B cell (primary cell): ENCODE measurements at regions not wholly inside any gene's neighbourhood (a gene's known extent, or its start where the extent isn't known, plus 50 kb on each side); places are given as distances from the start of the nearest gene placed in this dataset.

Experiments
- ATAC-seq: fragments of 200-7000 bp; cut with Tn5 transposase; one replicate; pipeline ENCODE4 v1.10.0; 2021; ENCODE audit warnings: low read depth, mild to moderate bottlenecking, moderate number of reproducible peaks, moderate library complexity
- CTCF ChIA-PET: fragments of 350-600 bp; sonication (Branson Sonifier 250); formaldehyde crosslinking; loops from one replicate; lab custom pipeline; 2021; ENCODE audit warnings: antibody characterized with exemption, inconsistent platforms; lab: Charles Lee
- POLR2A ChIA-PET: fragments of 350-600 bp; sonication (Branson Sonifier 250); formaldehyde crosslinking; loops from one replicate; lab custom pipeline; 2021; ENCODE audit warnings: antibody characterized with exemption; lab: Charles Lee
- DNase-seq: peaks from one replicate; pipeline ENCODE4 v3.0.0; 2013
- H2AFZ ChIP-seq: 2 replicates; pipeline ENCODE4 v1.6.1; 2012; ENCODE audit warnings: mild to moderate bottlenecking, low read depth, low read length; ENCODE audit not compliant: insufficient read depth, poor library complexity, severe bottlenecking
- H3K27ac ChIP-seq, 2 donors: 1 replicate in 1 of 2; 2 replicates in 1 of 2; pipeline ENCODE4 v1.5.1; 2012 to 2013; ENCODE audit warnings: low read length in 2 of 2, mild to moderate bottlenecking in 2 of 2, moderate library complexity in 1 of 2
- H3K27me3 ChIP-seq, 4 experiments: fragments of 200-600 bp in 1 of 4; sonication (generic) in 1 of 4; replicated peaks in 1 of 4; 1 replicate in 2 of 4; 2 replicates in 2 of 4; pipeline versions ENCODE4 v1.6.1 to v1.7.0; 2013 to 2016; ENCODE audit warnings: low read length in 3 of 4, mild to moderate bottlenecking in 2 of 4, mixed read lengths in 1 of 4, moderate library complexity in 1 of 4; ENCODE audit not compliant: insufficient read depth in 4 of 4, control insufficient read depth in 3 of 4; ENCODE audit errors: control extremely low read depth in 1 of 4
- H3K36me3 ChIP-seq, 2 experiments: replicated peaks in 1 of 2; 1 replicate in 1 of 2; 2 replicates in 1 of 2; pipeline versions ENCODE4 v1.6.1 to v1.7.1; 2013; ENCODE audit warnings: low read length in 1 of 2; ENCODE audit not compliant: insufficient read depth in 2 of 2, control insufficient read depth in 1 of 2; ENCODE audit errors: control extremely low read depth in 1 of 2, extremely low read depth in 1 of 2
- H3K4me1 ChIP-seq, 2 donors: fragments of 200-600 bp in 1 of 2; sonication (generic) in 1 of 2; 1 replicate in 1 of 2; 2 replicates in 1 of 2; pipeline versions ENCODE4 v1.5.1 to v1.6.1; 2013 to 2017; ENCODE audit warnings: low read length in 2 of 2; ENCODE audit not compliant: control insufficient read depth in 2 of 2, insufficient read depth in 2 of 2
- H3K4me2 ChIP-seq: replicated peaks from 2 replicates; pipeline ENCODE3; 2012; ENCODE audit warnings: mild to moderate bottlenecking, low read depth, low read length; ENCODE audit not compliant: poor library complexity, severe bottlenecking
- H3K4me3 ChIP-seq, 5 experiments: fragments of 200-600 bp in 1 of 5; sonication (generic) in 1 of 5; 1 replicate in 3 of 5; 2 replicates in 2 of 5; pipeline versions ENCODE4 v1.5.1 to v1.7.0; 2011 to 2016; ENCODE audit warnings: low read length in 4 of 5, mild to moderate bottlenecking in 4 of 5, low read depth in 2 of 5, control low read depth in 1 of 5, moderate library complexity in 1 of 5; ENCODE audit not compliant: insufficient read depth in 1 of 5; ENCODE audit errors: control extremely low read depth in 1 of 5, extremely low read depth in 1 of 5
- H3K79me2 ChIP-seq: fragments of 200-600 bp; sonication (generic); one replicate; pipeline ENCODE4 v1.6.0; 2016; ENCODE audit warnings: low read length; ENCODE audit not compliant: control insufficient read depth, insufficient read depth
- H3K9ac ChIP-seq: fragments of 200-600 bp; sonication (generic); 2 replicates; pipeline ENCODE4 v1.6.1; 2017; ENCODE audit warnings: mild to moderate bottlenecking, low read length, moderate library complexity
- H3K9me3 ChIP-seq, 3 donors: one replicate each; pipeline versions ENCODE4 v1.6.1 to v1.7.1; 2013; ENCODE audit warnings: low read length in 2 of 3; ENCODE audit not compliant: control insufficient read depth in 2 of 3, insufficient read depth in 1 of 3; ENCODE audit errors: control extremely low read depth in 1 of 3
- H4K20me1 ChIP-seq: 2 replicates; pipeline ENCODE4 v1.6.0; 2012; ENCODE audit warnings: mild to moderate bottlenecking, low read length; ENCODE audit not compliant: insufficient read depth, control insufficient read depth, poor library complexity, severe bottlenecking
- H3K27ac Mint-ChIP-seq: one replicate; pipeline ENCODE4 v1.8.0; 2021; ENCODE audit warnings: mixed read lengths
- H3K27me3 Mint-ChIP-seq: one replicate; pipeline ENCODE4 v1.8.0; 2021; ENCODE audit warnings: mixed read lengths
- H3K4me1 Mint-ChIP-seq: one replicate; pipeline ENCODE4 v1.8.0; 2021; ENCODE audit warnings: mixed read lengths
- H3K4me3 Mint-ChIP-seq: one replicate; pipeline ENCODE4 v1.8.0; 2021; ENCODE audit warnings: mixed read lengths
- H3K9me3 Mint-ChIP-seq: one replicate; pipeline ENCODE4 v1.8.0; 2022; ENCODE audit warnings: mixed read lengths; ENCODE audit not compliant: insufficient read depth
- EZH2 ChIP-seq: IDR thresholded peaks from 2 replicates; pipeline ENCODE4 v1.6.1; 2012; ENCODE audit warnings: borderline replicate concordance, low read depth, mild to moderate bottlenecking, moderate library complexity, low read length; ENCODE audit not compliant: insufficient read depth, poor library complexity, severe bottlenecking
- WGBS: methylation state at CpG from one replicate; pipeline ENCODE4 v1.1.5; 2013; ENCODE audit warnings: missing lambda C conversion rate; ENCODE audit not compliant: insufficient coverage; 5-methylcytosine and 5-hydroxymethylcytosine counted together
- intact Hi-C: fragments of 100-400 bp; cut with micrococcal nuclease; formaldehyde crosslinking; loops from one replicate; pipeline ENCODE4 v1.10.0; 2022
- TF ChIP-seq, protein P1 (sequence below): fragments of 200-600 bp; IDR thresholded peaks from one replicate; pipeline ENCODE4 v1.8.0; 2022; ENCODE audit warnings: antibody characterized with exemption, mild to moderate bottlenecking

DNA sequence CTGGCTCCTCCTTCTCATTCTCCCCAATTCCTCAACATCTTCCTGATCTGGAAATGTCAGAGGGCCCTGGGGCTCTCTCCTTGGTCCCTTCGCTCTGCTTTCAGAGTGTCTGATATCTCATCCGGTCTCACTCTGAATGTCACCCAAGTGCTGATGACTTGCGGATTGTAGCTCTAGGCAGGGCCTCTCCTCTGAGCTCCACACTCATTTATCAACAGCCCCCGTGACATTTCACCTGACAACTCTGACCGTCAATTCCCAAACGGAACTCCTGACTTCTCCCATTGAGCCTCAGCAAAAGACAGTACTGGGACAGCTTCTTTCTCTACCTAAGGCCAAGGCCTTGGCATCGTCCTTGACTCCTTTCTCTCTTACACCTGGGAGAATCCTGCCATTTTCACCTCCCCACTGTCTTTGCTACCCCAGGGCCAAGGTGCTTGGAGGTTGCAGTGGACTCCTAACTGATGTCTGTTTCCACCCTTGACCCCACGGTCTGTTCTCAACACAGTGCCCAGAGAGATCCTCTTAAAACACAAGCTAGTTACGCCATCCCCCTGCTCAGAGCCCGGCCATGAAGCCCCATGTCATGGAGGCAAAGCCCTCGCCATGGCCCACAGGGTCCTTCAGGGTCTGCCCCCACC lies 57.5 kb upstream of the THY1 start:
- Histone ChIP-seq H3K79me2 (no peaks in the 10 kb centered on the region), H3K4me1 (peaks cover 4 to 5% of the 10 kb centered on the region in 2 donors), H3K4me3 (no peak overlapping the region), H2AFZ (no peak overlapping the region), H3K27me3 (peaks cover 0 to 13% (median 3%) of the 10 kb centered on the region in 4 experiments), H3K4me2 (no peak overlapping the region), H3K9me3 (no peaks in the 10 kb centered on the region), H3K27ac (no peak overlapping the region), H3K9ac (no peak overlapping the region), H4K20me1 (no peaks in the 10 kb centered on the region), H3K36me3 (no peaks in the 10 kb centered on the region)
- POLR2A ChIA-PET, result no interaction called here
- ATAC-seq, result no peak
- CTCF ChIA-PET, result interaction anchor here (1.1 to 1.6 kb wide), 2 partner anchors 53 to 626 kb away, joined by 3 to 7 read pairs; no protein-coding TSS in a partner anchor
- Mint-ChIP-seq H3K27me3 (peaks cover 41% of the 10 kb centered on the region), H3K9me3 (no peaks in the 10 kb centered on the region), H3K27ac (no peak overlapping the region), H3K4me3 (no peak overlapping the region), H3K4me1 (peaks cover 3% of the 10 kb centered on the region)
- TF ChIP-seq, protein P1, sequence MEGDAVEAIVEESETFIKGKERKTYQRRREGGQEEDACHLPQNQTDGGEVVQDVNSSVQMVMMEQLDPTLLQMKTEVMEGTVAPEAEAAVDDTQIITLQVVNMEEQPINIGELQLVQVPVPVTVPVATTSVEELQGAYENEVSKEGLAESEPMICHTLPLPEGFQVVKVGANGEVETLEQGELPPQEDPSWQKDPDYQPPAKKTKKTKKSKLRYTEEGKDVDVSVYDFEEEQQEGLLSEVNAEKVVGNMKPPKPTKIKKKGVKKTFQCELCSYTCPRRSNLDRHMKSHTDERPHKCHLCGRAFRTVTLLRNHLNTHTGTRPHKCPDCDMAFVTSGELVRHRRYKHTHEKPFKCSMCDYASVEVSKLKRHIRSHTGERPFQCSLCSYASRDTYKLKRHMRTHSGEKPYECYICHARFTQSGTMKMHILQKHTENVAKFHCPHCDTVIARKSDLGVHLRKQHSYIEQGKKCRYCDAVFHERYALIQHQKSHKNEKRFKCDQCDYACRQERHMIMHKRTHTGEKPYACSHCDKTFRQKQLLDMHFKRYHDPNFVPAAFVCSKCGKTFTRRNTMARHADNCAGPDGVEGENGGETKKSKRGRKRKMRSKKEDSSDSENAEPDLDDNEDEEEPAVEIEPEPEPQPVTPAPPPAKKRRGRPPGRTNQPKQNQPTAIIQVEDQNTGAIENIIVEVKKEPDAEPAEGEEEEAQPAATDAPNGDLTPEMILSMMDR, result no peak
- TF ChIP-seq EZH2, result no peak
- 87% methylated on average over 11 of the region's 11 CpGs for WGBS
- no peak for DNase-seq
- intact Hi-C loops, result loop anchor here (1.0 kb wide), 1 partner anchor 54 kb away; no protein-coding TSS in a partner anchor

DNA sequence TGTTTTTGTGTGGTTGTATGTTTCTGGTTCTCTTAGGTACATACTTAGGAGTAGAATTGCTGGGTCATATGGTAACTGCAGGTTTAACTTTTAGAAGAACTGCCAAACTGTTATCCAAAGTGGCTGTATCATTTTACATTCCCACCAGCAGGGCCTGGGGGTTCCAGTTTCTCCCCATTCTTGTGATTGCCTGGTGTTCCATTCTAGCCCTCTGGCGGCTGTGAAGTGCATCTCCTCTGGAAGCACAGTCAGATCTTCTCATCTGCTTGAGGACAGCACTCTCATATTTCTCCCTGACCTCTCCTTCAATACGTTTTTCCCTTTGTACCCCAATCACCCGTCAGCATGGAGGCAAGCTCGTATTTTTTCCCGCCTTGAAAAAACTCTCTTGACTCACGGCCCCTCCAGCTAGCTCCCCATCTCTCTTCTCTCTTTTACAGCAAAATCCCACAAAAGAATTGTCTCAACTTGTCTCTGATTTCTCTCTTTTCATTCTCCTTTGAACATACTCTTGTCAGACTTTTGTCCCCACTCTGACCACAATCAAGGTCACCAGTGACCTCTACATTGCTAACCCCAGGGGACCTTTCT lies 56.8 kb upstream of the THY1 start:
- 64% methylated on average over 6 of the region's 6 CpGs for WGBS
- POLR2A ChIA-PET, result no interaction called here
- H3K9ac ChIP-seq, result no peak overlapping the region
- ATAC-seq, result no peak
- no peaks in the 10 kb centered on the region for H4K20me1 ChIP-seq
- Mint-ChIP-seq H3K27ac (no peak overlapping the region), H3K27me3 (peaks cover 42% of the 10 kb centered on the region), H3K9me3 (no peaks in the 10 kb centered on the region), H3K4me1 (peaks cover 3% of the 10 kb centered on the region), H3K4me3 (no peak overlapping the region)
- H3K9me3 ChIP-seq, result no peaks in the 10 kb centered on the region
- no peak overlapping the region for H3K4me2 ChIP-seq
- peaks cover 4 to 5% of the 10 kb centered on the region in 2 donors for H3K4me1 ChIP-seq
- H2AFZ ChIP-seq, result no peak overlapping the region
- intact Hi-C loops, result no loop called here
- peaks cover 0 to 16% (median 5%) of the 10 kb centered on the region in 4 experiments for H3K27me3 ChIP-seq
- no peak for DNase-seq
- TF ChIP-seq, protein P1, result peak; percentile 26
- TF ChIP-seq EZH2, result no peak
- CTCF ChIA-PET, result no interaction called here
- no peak overlapping the region for H3K4me3 ChIP-seq
- no peaks in the 10 kb centered on the region for H3K79me2 ChIP-seq
- H3K36me3 ChIP-seq, result no peaks in the 10 kb centered on the region
- no peak overlapping the region for H3K27ac ChIP-seq
